H9 (cell line): ENCODE measurements at regions not wholly inside any gene's neighbourhood (a gene's known extent, or its start where the extent isn't known, plus 50 kb on each side); places are given as distances from the start of the nearest gene placed in this dataset.

Source experiments
- DNase-seq: peaks from one replicate; pipeline ENCODE4 v3.0.0-alpha.2; 2017
- H2AFZ ChIP-seq: one replicate; pipeline ENCODE4 v1.6.1; 2013; ENCODE audit warnings: mild to moderate bottlenecking, low read length, control low read depth, moderate library complexity
- H2AK5ac ChIP-seq: 2 replicates; pipeline ENCODE4 v1.6.1; 2013; ENCODE audit warnings: low read length, control low read depth, mixed read lengths; ENCODE audit not compliant: insufficient read length
- H2BK120ac ChIP-seq: one replicate; pipeline ENCODE4 v1.6.1; 2013; ENCODE audit warnings: low read depth, mild to moderate bottlenecking, low read length, control low read depth, inconsistent platforms; ENCODE audit not compliant: poor library complexity, severe bottlenecking
- H2BK12ac ChIP-seq: 2 replicates; pipeline ENCODE4 v1.6.1; 2013; ENCODE audit warnings: low read length, control low read depth, mixed read lengths, low read depth; ENCODE audit not compliant: insufficient read length
- H2BK15ac ChIP-seq: 2 replicates; pipeline ENCODE4 v1.6.1; 2013; ENCODE audit warnings: low read depth, low read length, control low read depth
- H2BK20ac ChIP-seq: one replicate; pipeline ENCODE4 v1.6.1; 2013; ENCODE audit warnings: low read depth, mild to moderate bottlenecking, low read length, control low read depth, inconsistent platforms; ENCODE audit not compliant: poor library complexity, severe bottlenecking
- H2BK5ac ChIP-seq: 2 replicates; pipeline ENCODE4 v1.6.1; 2013; ENCODE audit warnings: low read length, control low read depth, mixed read lengths; ENCODE audit not compliant: insufficient read length
- H3K14ac ChIP-seq: 2 replicates; pipeline ENCODE4 v1.6.1; 2013; ENCODE audit warnings: low read length, control low read depth; ENCODE audit not compliant: insufficient read depth
- H3K18ac ChIP-seq: 2 replicates; pipeline ENCODE4 v1.6.1; 2013; ENCODE audit warnings: low read depth, mild to moderate bottlenecking, mixed read lengths, low read length, control low read depth; ENCODE audit not compliant: insufficient read length
- H3K23ac ChIP-seq: 2 replicates; pipeline ENCODE4 v1.6.1; 2013; ENCODE audit warnings: low read length, control low read depth, mixed read lengths, low read depth; ENCODE audit not compliant: insufficient read length
- H3K23me2 ChIP-seq: 2 replicates; pipeline ENCODE4 v1.6.1; 2013; ENCODE audit warnings: low read depth, mild to moderate bottlenecking, mixed read lengths, low read length, control low read depth; ENCODE audit not compliant: insufficient read length, poor library complexity, severe bottlenecking
- H3K27ac ChIP-seq: 2 replicates; pipeline ENCODE4 v1.5.1; 2013; ENCODE audit warnings: low read length, control low read depth, mixed read lengths, low read depth; ENCODE audit not compliant: insufficient read length
- H3K27me3 ChIP-seq: 2 replicates; pipeline ENCODE4 v1.6.1; 2013; ENCODE audit warnings: low read length, control low read depth, inconsistent platforms; ENCODE audit not compliant: insufficient read depth
- H3K4ac ChIP-seq: 2 replicates; pipeline ENCODE4 v1.6.1; 2013; ENCODE audit warnings: low read depth, mild to moderate bottlenecking, control low read depth, inconsistent platforms, low read length, moderate library complexity
- H3K4me1 ChIP-seq: 2 replicates; pipeline ENCODE4 v1.6.1; 2013; ENCODE audit warnings: low read length, control low read depth, inconsistent platforms; ENCODE audit not compliant: insufficient read depth
- H3K4me2 ChIP-seq: 2 replicates; pipeline ENCODE4 v1.6.1; 2013; ENCODE audit warnings: low read length, control low read depth, mixed read lengths; ENCODE audit not compliant: insufficient read length, insufficient read depth
- H3K56ac ChIP-seq: 2 replicates; pipeline ENCODE4 v1.6.1; 2013; ENCODE audit warnings: low read depth, mild to moderate bottlenecking, mixed read lengths, low read length, control low read depth; ENCODE audit not compliant: insufficient read length
- H3K79me1 ChIP-seq: 2 replicates; pipeline ENCODE4 v1.6.1; 2013; ENCODE audit warnings: low read depth, mild to moderate bottlenecking, moderate library complexity, low read length, control low read depth, inconsistent platforms; ENCODE audit not compliant: insufficient read depth, poor library complexity, severe bottlenecking
- H3K79me2 ChIP-seq: 2 replicates; pipeline ENCODE4 v1.6.1; 2013; ENCODE audit warnings: low read length, control low read depth, inconsistent platforms; ENCODE audit not compliant: insufficient read depth
- H3K9ac ChIP-seq: 2 replicates; pipeline ENCODE4 v1.6.1; 2013; ENCODE audit warnings: low read length, control low read depth, mixed read lengths; ENCODE audit not compliant: insufficient read length; ENCODE audit errors: extremely low read depth
- H3K9me3 ChIP-seq: one replicate; pipeline ENCODE4 v1.6.1; 2013; ENCODE audit warnings: low read depth, low read length, inconsistent platforms; ENCODE audit not compliant: control insufficient read depth
- H3T11ph ChIP-seq: one replicate; pipeline ENCODE4 v1.6.1; 2013; ENCODE audit warnings: mild to moderate bottlenecking, low read length, control low read depth, inconsistent platforms
- H4K20me1 ChIP-seq: one replicate; pipeline ENCODE4 v1.6.1; 2013; ENCODE audit not compliant: control insufficient read depth, insufficient read length, insufficient read depth
- H4K5ac ChIP-seq: 2 replicates; pipeline ENCODE4 v1.6.1; 2013; ENCODE audit warnings: low read depth, mild to moderate bottlenecking, mixed read lengths, low read length, control low read depth; ENCODE audit not compliant: insufficient read length
- H4K8ac ChIP-seq: replicated peaks from 2 replicates; pipeline ENCODE4 v1.6.1; 2013; ENCODE audit warnings: low read length, control low read depth, mixed read lengths, low read depth; ENCODE audit not compliant: insufficient read length
- H4K91ac ChIP-seq: 2 replicates; pipeline ENCODE4 v1.6.1; 2013; ENCODE audit warnings: low read depth, mild to moderate bottlenecking, moderate library complexity, mixed read lengths, low read length, control low read depth; ENCODE audit not compliant: insufficient read length
- H3K27ac Mint-ChIP-seq, 3 experiments: 2 replicates in 2 of 3; 3 replicates in 1 of 3; pipeline ENCODE4 v1.8.0; 2020 to 2021; ENCODE audit warnings: mixed read lengths in 3 of 3, mild to moderate bottlenecking in 1 of 3, moderate library complexity in 1 of 3
- H3K27me3 Mint-ChIP-seq: 2 replicates; pipeline ENCODE4 v1.8.0; 2021; ENCODE audit warnings: low read depth, mild to moderate bottlenecking, moderate library complexity, mixed read lengths
- H3K36me3 Mint-ChIP-seq, 3 experiments: 2 replicates in 2 of 3; 3 replicates in 1 of 3; pipeline ENCODE4 v1.8.0; 2020 to 2021; ENCODE audit warnings: low read depth in 3 of 3, mixed read lengths in 3 of 3; ENCODE audit not compliant: insufficient read depth in 1 of 3
- H3K4me1 Mint-ChIP-seq, 2 experiments: 2 replicates each; pipeline ENCODE4 v1.8.0; 2020; ENCODE audit warnings: mixed read lengths in 2 of 2
- H3K4me3 Mint-ChIP-seq, 2 experiments: 2 replicates in 1 of 2; 3 replicates in 1 of 2; pipeline ENCODE4 v1.8.0; 2020 to 2021; ENCODE audit warnings: mild to moderate bottlenecking in 2 of 2, mixed read lengths in 2 of 2, moderate library complexity in 1 of 2
- H3K9me3 Mint-ChIP-seq, 2 experiments: 2 replicates in 1 of 2; 3 replicates in 1 of 2; pipeline ENCODE4 v1.8.0; 2020; ENCODE audit warnings: mild to moderate bottlenecking in 2 of 2, mixed read lengths in 2 of 2, moderate library complexity in 1 of 2
- CTCF ChIP-seq: fragments of 200-600 bp; sonication (generic); conservative IDR thresholded peaks from 3 replicates; pipeline ENCODE4 v1.8.0; 2021; ENCODE audit warnings: antibody characterized with exemption, mild to moderate bottlenecking
- WGBS: extraction: QIAGEN DNeasy Blood & Tissue Kit; methylation state at CpG from one replicate; pipeline ENCODE4 v1.1.7; 2013; ENCODE audit warnings: missing lambda C conversion rate, low lambda C conversion rate, mixed read lengths; ENCODE audit not compliant: insufficient read length; ENCODE audit errors: extremely low coverage; 5-methylcytosine and 5-hydroxymethylcytosine counted together

DNA sequence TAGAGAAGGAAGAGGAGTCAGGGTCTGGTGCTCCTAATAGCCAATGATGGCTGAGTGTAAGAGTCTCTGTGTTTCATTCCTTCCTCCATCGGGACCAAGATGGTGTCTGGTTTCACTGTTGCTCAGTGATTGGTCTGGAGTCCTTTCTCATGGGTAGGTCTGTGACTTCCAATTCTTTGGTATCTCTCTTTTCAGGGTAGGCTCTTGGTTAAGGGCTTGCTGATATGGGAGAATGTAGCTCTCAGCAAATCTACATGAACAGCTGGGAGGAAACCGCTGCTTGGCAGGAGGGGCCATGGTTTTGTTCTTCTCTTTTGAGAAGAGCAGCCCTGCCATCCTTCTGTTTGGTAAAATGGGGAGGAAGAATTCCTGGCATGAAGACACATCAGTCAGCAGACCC, 209.1 kb upstream of the PODXL start:
- Histone ChIP-seq H3K27ac (no peak overlapping the region), H2BK5ac (no peak overlapping the region), H2BK12ac (no peak overlapping the region), H3K79me1 (no peaks in the 10 kb centered on the region), H2AFZ (no peak overlapping the region), H3K56ac (no peak overlapping the region), H2BK120ac (no peak overlapping the region), H2BK15ac (no peak overlapping the region), H3K18ac (no peak overlapping the region), H4K8ac (no peak overlapping the region), H3T11ph (no peak overlapping the region), H3K79me2 (no peaks in the 10 kb centered on the region), H2BK20ac (no peak overlapping the region), H4K91ac (no peak overlapping the region), H3K14ac (no peak overlapping the region), H3K23ac (no peak overlapping the region), H3K9ac (no peak overlapping the region), H3K4me1 (no peaks in the 10 kb centered on the region; the same call in 1 of the 2 replicates), H2AK5ac (no peak overlapping the region), H4K20me1 (no peaks in the 10 kb centered on the region), H3K27me3 (no peaks in the 10 kb centered on the region), H3K23me2 (no peaks in the 10 kb centered on the region), H3K9me3 (no peaks in the 10 kb centered on the region), H3K4me2 (no peak overlapping the region), H3K4ac (no peak overlapping the region), H4K5ac (no peak overlapping the region)
- H3K27ac Mint-ChIP-seq, result no peak overlapping the region; a peak in 1 of 7 replicates
- H3K4me1 Mint-ChIP-seq, result peaks cover 11 to 12% of the 10 kb centered on the region in 2 experiments
- no peaks in the 10 kb centered on the region for H3K36me3 Mint-ChIP-seq
- WGBS, result no CpG with 5 or more reads among the region's 2 CpGs
- H3K27me3 Mint-ChIP-seq, result peaks cover 5% of the 10 kb centered on the region
- H3K4me3 Mint-ChIP-seq, result no peak overlapping the region
- no peak for TF ChIP-seq CTCF
- no peaks in the 10 kb centered on the region; a peak in 1 of 5 replicates for H3K9me3 Mint-ChIP-seq
- no peak for DNase-seq
